ENCODE measurements at regions not wholly inside any gene's neighbourhood (a gene's known extent, or its start where the extent isn't known, plus 50 kb on each side); places are given as distances from the start of the nearest gene placed in this dataset.

DNA sequence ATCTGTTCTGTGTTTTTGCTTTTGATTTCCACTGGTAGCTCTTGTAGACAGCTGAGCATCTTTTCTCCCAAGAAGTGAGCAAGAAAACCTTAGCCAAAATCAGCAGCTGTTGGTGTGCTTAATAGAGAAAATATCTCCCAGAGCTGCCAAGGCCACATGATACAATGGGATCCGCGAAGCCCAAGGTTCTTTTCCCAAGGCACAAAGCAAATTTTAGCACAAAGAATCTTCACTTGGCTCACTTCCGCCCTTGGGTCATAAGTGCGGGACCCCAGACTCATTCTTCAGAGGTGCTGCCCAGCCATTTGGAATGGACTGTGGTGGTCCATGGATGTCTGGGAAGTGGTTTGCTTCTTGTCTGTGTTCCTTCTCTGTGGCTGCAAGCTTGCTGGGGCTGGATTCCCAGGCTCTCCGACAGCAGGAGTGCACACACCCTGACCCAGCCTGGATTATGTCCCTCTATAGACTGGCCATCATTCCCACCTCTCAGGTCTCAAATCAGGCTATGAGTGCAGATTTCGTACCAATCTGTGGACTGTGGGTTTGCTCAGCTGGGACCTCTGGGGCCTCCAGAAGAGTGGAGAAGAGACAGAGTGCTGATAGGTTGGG, 93.0 kb upstream of the TMEM72 start:
- TF ChIP-seq, protein P1, sequence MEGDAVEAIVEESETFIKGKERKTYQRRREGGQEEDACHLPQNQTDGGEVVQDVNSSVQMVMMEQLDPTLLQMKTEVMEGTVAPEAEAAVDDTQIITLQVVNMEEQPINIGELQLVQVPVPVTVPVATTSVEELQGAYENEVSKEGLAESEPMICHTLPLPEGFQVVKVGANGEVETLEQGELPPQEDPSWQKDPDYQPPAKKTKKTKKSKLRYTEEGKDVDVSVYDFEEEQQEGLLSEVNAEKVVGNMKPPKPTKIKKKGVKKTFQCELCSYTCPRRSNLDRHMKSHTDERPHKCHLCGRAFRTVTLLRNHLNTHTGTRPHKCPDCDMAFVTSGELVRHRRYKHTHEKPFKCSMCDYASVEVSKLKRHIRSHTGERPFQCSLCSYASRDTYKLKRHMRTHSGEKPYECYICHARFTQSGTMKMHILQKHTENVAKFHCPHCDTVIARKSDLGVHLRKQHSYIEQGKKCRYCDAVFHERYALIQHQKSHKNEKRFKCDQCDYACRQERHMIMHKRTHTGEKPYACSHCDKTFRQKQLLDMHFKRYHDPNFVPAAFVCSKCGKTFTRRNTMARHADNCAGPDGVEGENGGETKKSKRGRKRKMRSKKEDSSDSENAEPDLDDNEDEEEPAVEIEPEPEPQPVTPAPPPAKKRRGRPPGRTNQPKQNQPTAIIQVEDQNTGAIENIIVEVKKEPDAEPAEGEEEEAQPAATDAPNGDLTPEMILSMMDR (IDR thresholded peaks at IDR 0.05) = no peak

DNA sequence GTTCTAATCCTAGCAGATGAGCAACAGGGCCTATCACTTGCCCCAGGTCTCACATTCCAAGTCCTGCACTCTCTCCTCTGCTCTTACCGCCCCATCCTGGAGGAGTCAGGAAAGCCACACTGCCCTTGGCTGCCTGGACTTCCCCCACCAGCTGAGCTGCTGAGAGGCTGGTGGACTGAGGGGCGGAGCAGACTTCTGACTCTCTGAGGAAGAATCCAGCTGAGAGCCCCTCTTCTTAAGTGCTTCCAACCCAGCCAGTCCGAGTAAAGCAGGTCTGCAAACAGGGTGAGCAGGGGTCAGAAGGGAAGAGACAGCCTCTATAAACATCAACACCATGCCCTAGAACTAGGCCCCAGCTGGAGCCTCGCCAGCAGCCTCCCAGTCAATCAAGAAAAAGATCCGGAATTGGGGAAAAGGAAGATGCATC, 92.4 kb upstream of the TMEM72 start:
- TF ChIP-seq, protein P1 (IDR thresholded peaks at IDR 0.05) = no peak

DNA sequence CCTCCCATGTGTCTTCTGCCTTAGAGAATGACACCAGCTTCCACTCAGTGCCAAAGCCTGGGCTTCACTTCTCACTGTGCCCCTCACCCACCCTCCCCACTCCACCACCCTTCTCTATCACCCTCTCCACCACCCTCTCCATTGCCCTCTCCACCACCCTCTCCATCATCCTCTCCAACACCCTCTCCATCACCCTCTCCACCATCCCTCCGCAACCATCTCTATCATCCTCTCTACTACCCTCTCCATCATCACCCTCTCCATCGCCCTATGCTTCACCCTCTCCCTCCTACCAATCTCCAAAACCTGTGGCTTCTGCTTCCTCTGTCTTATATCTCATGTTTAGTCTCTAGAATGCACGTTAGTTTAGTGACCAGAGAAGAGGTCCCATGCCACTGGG, 91.0 kb upstream of the TMEM72 start:
- TF ChIP-seq, protein P1 (IDR thresholded peaks at IDR 0.05) = no peak

DNA sequence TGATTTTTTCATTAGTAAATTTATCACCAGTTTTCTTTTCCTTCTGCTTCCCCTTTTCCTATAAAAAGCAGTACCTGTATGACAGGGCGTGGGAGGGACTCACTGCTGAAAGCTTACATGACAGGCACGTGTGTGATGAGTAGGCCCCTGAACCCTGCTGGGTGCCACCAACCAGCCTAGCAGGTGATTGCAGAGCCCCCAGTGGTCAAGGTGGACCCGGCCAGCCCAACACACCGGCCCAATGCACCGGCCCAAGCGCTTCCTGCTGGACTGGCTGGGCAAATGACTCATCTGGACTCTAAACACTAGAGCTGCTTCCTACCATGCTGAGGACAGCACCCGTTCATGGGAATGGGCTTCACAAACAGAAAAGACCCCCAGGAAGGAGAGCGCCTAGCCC, 89.8 kb upstream of the TMEM72 start:
- TF ChIP-seq, protein P1 (IDR thresholded peaks at IDR 0.05) = no peak

DNA sequence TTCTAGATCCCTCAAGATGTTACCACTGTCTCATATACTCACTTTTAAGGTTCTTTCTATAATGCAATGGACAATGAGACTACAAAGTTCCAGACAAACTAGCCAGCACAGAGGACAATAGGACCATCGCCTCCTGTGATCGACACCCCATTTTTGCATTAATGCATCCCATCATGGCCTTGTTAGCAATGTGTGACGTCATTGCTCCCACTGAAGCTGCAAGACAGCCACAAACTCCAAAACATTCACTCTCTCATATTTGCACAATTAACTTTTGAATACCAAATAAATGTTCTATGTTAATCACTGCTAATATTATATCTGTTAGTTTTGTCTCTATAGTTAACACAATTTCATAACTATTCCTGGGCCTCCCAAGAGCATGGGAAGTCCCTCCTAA, 88.8 kb upstream of the TMEM72 start:
- TF ChIP-seq, protein P1 (IDR thresholded peaks at IDR 0.05) = no peak

GRCh38 chr10:44822966-44823365, 88.2 kb upstream of the TMEM72 start:
- TF ChIP-seq, protein P1 (IDR thresholded peaks at IDR 0.05) = no peak

DNA sequence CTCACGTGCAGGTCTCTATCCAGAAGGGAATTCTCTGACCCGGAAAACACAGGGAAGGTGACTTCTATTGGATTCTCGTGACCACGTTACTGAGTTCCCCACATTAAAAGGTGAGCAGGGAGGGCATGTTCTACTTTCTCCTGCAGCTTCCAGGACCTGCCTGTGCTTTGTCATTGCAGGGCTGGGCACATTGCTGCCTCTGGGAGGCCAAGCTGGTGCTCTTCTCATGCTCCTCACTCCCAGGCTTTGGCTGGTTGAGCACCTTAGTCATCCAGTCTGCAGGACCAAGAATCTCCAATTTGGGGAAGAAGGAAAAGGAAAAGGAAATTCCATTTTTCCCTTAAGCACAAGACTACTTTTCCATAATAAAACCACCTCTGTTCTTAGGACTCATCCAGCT, 86.5 kb upstream of the TMEM72 start:
- TF ChIP-seq, protein P1 (IDR thresholded peaks at IDR 0.05) = no peak

Data from LNCAP (cell line).